ENCODE measurements at regions not wholly inside any gene's neighbourhood (a gene's known extent, or its start where the extent isn't known, plus 50 kb on each side); places are given as distances from the start of the nearest gene placed in this dataset.

- DNase-seq, result no peak
Observed at GRCh38 chr4:111761531-111761930, 383.7 kb upstream of the FAM241A start.

- DNase-seq, result no peak
Observed at GRCh38 chr4:111770514-111770913, 374.7 kb upstream of the FAM241A start.

DNA sequence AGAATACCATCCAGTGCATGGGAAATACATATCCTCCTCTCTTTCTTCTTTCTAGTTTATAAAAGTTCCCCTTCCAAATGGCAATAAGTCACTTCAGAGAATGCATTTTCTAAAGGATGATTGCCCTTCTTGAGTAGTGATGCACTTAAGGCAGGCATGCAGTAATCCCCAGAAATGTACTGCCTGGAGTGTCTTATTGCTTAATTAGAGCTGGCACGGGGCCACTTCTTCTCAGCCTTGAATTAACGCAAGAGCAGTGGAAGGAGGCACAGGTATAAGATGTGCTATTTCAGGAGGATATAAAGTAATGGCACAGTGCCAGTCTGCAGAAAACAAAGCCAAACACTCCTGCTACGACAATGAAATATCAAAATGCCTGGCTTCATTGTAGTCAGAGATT is 371.4 kb upstream of the FAM241A start:
- no peak for DNase-seq

GRCh38 chr4:111775556-111776297 is 369.5 kb upstream of the FAM241A start:
- DNase-seq, result no peak

GRCh38 chr4:111776561-111776960 is 368.7 kb upstream of the FAM241A start:
- DNase-seq, result no peak

DNA sequence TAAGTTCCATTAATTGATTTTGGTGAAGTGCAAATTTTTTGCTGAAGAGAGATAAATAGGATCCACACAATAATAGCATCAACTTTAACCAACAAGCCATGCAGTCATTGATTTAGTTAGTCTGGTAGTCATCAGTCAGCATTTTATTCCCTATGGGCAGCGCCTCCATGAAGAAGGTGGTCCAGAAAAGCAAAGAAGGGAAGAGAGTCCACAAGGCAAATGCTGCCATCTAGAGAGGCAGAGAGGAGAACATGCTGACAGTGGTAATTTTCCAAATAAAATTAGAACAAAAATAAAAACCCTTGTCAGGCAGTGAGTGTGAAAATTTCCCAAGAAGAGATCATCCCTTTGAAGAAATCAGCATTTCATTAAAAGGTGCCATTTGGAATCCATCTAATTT is 366.7 kb upstream of the FAM241A start:
- no peak for DNase-seq

- DNase-seq, result no peak
Observed at GRCh38 chr4:111780965-111781364, 364.3 kb upstream of the FAM241A start.

GRCh38 chr4:111781611-111782010 is 363.6 kb upstream of the FAM241A start:
- DNase-seq, result no peak

DNA sequence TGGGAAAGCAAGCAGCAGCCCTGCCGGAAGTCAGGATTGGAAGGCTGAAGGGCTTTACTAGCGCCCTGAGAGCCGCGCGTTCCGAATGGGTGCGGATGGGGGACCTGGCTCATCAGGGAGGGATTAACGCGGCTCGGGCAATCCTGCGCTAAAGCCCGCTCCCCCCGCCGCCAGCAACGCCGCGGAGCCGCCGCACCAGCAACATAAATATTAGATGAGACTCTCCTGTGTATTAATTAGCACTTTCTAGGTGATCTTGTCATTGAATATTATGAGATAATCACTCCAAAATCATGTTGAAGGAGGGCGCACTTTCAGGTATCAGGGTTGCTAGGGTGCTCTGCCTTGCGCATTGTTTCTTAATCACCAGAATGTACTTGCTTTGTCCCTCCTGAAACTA is 357.2 kb upstream of the FAM241A start:
- DNase-seq, result no peak

GRCh38 chr4:111789901-111790640 is 355.2 kb upstream of the FAM241A start:
- no peak for DNase-seq

- no peak for DNase-seq
Observed at GRCh38 chr4:111792632-111793031, 352.6 kb upstream of the FAM241A start.

- DNase-seq, result no peak
Observed at GRCh38 chr4:111793433-111794091, 351.7 kb upstream of the FAM241A start.

- no peak for DNase-seq
Observed at GRCh38 chr4:111797455-111798163, 347.6 kb upstream of the FAM241A start.

- no peak for DNase-seq
Observed at GRCh38 chr4:111798840-111799239, 346.4 kb upstream of the FAM241A start.

DNA sequence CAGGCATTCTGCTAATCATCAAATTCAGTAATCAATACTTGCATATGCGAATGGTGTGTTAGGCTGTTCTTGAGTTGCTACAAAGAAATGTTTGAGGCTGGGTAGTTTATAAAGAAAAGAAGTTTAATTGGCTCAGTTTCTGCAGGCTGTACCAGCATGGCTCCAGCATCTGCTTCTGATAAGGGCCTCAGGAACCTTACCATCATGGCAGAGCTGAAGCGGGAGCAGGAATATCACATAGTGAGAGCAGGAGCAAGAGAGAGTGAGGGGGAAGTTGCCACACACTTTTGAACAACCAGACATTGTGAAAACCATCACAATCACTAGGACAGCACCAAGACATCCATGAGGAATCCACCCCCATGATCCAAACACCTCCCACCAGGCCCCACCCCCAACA is 344.7 kb upstream of the FAM241A start:
- DNase-seq, result no peak

- no peak for DNase-seq
Observed at GRCh38 chr4:111802191-111802590, 343.1 kb upstream of the FAM241A start.

DNA sequence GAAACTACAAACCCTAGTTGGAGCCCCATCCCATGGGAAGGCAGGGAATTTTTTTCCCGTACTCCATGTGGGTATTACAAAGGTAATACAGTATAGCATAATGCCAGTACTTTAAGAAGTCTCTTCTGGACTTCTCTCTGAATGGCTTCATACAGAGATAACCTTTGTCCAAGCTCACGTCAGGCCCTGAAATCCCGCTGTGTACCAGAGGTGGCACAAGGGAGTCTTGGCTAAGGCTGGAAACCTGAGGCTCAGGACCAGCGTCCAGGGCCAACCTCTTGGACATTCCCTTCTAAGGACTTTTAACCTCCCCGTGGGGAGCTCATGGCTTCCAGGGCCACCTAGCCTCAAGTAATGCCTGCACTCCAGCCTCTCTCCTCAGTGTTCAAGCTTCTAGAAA is 338.9 kb upstream of the FAM241A start:
- no peak for DNase-seq

DNA sequence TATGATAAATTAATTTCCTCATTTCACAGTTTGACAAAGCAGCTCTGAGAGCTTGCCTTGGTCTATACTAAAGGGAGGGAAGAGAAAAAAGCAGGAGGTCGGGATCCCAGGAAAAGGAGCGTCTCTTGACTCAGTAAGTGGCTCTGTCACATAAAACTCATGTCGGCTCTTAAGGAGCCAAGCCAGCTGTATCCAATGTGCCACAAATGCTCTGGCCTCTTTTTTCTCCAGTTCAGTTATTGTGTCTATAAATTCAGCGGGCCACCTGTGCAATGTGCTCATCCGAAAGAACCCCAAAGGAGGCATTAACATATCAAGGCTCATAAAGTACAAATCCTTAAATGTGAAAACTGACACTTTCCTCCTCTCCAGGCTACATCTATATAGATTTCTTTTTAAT is 337.7 kb upstream of the FAM241A start:
- no peak for DNase-seq

GRCh38 chr4:111808174-111808573 is 337.1 kb upstream of the FAM241A start:
- DNase-seq, result no peak

GRCh38 chr4:111811661-111812060 is 333.6 kb upstream of the FAM241A start:
- DNase-seq, result no peak

GRCh38 chr4:111812114-111812513 is 333.1 kb upstream of the FAM241A start:
- DNase-seq, result no peak

GRCh38 chr4:111812760-111813159 is 332.5 kb upstream of the FAM241A start:
- no peak for DNase-seq

- DNase-seq, result no peak
Observed at GRCh38 chr4:111813555-111814140, 331.6 kb upstream of the FAM241A start.

Data from activated T-cell treated with anti-CD3 and anti-CD28 coated beads, Interleukin-2, amount 50 U/mL, for 48 hours (primary cell).